SU-DHL-6 (cell line): ENCODE measurements at regions not wholly inside any gene's neighbourhood (a gene's known extent, or its start where the extent isn't known, plus 50 kb on each side); places are given as distances from the start of the nearest gene placed in this dataset.

Experiments
- H2AFZ ChIP-seq: fragments of 200-600 bp; sonication (generic); 2 replicates; pipeline ENCODE4 v1.6.1; 2014; ENCODE audit warnings: low read depth, mild to moderate bottlenecking, moderate library complexity, mixed read lengths, antibody characterized with exemption, low read length; ENCODE audit not compliant: severe bottlenecking
- H3F3A ChIP-seq: fragments of 200-600 bp; shearing (Covaris generic); 2 replicates; pipeline ENCODE4 v1.6.0; 2016; ENCODE audit warnings: antibody characterized with exemption, mild to moderate bottlenecking; ENCODE audit not compliant: insufficient read depth
- H3K27ac ChIP-seq: fragments of 200-600 bp; sonication (generic); 2 replicates; pipeline ENCODE4 v1.5.1; 2016; ENCODE audit warnings: low read depth, mild to moderate bottlenecking, low read length, moderate library complexity, mixed read lengths
- H3K27me3 ChIP-seq: fragments of 200-600 bp; sonication (generic), shearing (Covaris generic); 2 replicates; pipeline ENCODE4 v1.6.0; 2014; ENCODE audit warnings: mild to moderate bottlenecking, low read length
- H3K36me3 ChIP-seq: fragments of 200-600 bp; sonication (generic); 2 replicates; pipeline ENCODE4 v1.6.1; 2014; ENCODE audit warnings: mild to moderate bottlenecking, low read length, mixed read lengths
- H3K4me2 ChIP-seq: fragments of 300-600, 200-600 bp; shearing (Covaris generic), sonication (generic); 2 replicates; pipeline ENCODE4 v1.6.0; 2014; ENCODE audit warnings: low read length, low read depth, mild to moderate bottlenecking; ENCODE audit not compliant: poor library complexity, severe bottlenecking
- H3K4me3 ChIP-seq: fragments of 200-600 bp; sonication (generic); 2 replicates; pipeline ENCODE4 v1.5.1; 2014; ENCODE audit warnings: antibody characterized with exemption, low read length, mild to moderate bottlenecking, mixed read lengths; ENCODE audit not compliant: insufficient read depth, poor library complexity, severe bottlenecking
- H3K79me2 ChIP-seq: fragments of 200-600 bp; sonication (generic); 2 replicates; pipeline ENCODE4 v1.6.1; 2014; ENCODE audit warnings: mild to moderate bottlenecking, low read length, moderate library complexity; ENCODE audit not compliant: insufficient read depth
- H3K9ac ChIP-seq: fragments of 200-600 bp; sonication (generic); 2 replicates; pipeline ENCODE4 v1.7.0; 2014; ENCODE audit warnings: mild to moderate bottlenecking, low read length
- H3K9me2 ChIP-seq: fragments of 200-600 bp; sonication (generic); replicated peaks from 2 replicates; pipeline ENCODE4 v1.6.1; 2014; ENCODE audit warnings: low read length; ENCODE audit not compliant: insufficient read depth
- H3K9me3 ChIP-seq: fragments of 200-600 bp; sonication (generic); 2 replicates; pipeline ENCODE4 v1.6.1; 2014; ENCODE audit warnings: low read length, mixed read lengths; ENCODE audit not compliant: insufficient read depth
- H4K20me1 ChIP-seq: fragments of 200-600 bp; sonication (generic); 2 replicates; pipeline ENCODE4 v1.6.1; 2014; ENCODE audit warnings: low read depth, mild to moderate bottlenecking, antibody characterized with exemption, low read length, moderate library complexity, mixed read lengths
- EZH2phosphoT487 ChIP-seq: fragments of 200-600 bp; sonication (generic), shearing (Covaris generic); conservative IDR thresholded peaks from 2 replicates; pipeline ENCODE4 v1.6.1; 2018; ENCODE audit warnings: mild to moderate bottlenecking, antibody characterized with exemption, low read length, moderate library complexity, mixed read lengths
- TF ChIP-seq, protein P1 (sequence below): fragments of 200-600 bp; sonication (generic); IDR thresholded peaks from one replicate; pipeline ENCODE4 v1.5.1; 2017; ENCODE audit warnings: antibody characterized with exemption, mild to moderate bottlenecking, low read length, moderate library complexity; ENCODE audit not compliant: insufficient read depth, poor library complexity, severe bottlenecking

DNA sequence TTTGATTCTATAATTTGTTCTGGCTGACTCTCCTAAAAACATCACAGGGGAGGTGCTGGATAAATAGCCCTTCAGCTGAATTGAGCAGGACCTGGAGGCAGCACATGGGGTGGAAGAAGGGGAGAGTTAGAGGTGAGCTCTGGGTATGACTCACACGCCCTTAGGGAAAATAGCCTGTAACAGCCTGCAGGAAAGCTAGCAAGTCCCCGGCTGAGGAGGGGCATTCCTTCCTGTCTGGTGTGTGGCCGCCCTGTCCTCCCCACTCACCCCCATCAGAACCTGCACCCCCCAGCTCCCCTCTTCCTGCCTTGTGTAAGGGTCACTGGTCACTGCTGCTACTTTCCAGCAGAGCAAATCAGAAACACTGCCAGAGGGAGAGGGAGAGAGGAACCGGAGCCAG lies 187.4 kb downstream of the C16orf95 start:
- Histone ChIP-seq H4K20me1 (no peaks in the 10 kb centered on the region), H3K9me3 (no peaks in the 10 kb centered on the region), H3K4me2 (no peak overlapping the region), H3K9me2 (no peaks in the 10 kb centered on the region), H3F3A (no peaks in the 10 kb centered on the region), H3K4me3 (no peak overlapping the region), H2AFZ (no peak overlapping the region), H3K36me3 (no peaks in the 10 kb centered on the region), H3K9ac (no peak overlapping the region), H3K79me2 (no peaks in the 10 kb centered on the region), H3K27me3 (no peaks in the 10 kb centered on the region), H3K27ac (no peak overlapping the region)
- TF ChIP-seq, protein P1, sequence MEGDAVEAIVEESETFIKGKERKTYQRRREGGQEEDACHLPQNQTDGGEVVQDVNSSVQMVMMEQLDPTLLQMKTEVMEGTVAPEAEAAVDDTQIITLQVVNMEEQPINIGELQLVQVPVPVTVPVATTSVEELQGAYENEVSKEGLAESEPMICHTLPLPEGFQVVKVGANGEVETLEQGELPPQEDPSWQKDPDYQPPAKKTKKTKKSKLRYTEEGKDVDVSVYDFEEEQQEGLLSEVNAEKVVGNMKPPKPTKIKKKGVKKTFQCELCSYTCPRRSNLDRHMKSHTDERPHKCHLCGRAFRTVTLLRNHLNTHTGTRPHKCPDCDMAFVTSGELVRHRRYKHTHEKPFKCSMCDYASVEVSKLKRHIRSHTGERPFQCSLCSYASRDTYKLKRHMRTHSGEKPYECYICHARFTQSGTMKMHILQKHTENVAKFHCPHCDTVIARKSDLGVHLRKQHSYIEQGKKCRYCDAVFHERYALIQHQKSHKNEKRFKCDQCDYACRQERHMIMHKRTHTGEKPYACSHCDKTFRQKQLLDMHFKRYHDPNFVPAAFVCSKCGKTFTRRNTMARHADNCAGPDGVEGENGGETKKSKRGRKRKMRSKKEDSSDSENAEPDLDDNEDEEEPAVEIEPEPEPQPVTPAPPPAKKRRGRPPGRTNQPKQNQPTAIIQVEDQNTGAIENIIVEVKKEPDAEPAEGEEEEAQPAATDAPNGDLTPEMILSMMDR = no peak
- TF ChIP-seq EZH2phosphoT487 = no peak

DNA sequence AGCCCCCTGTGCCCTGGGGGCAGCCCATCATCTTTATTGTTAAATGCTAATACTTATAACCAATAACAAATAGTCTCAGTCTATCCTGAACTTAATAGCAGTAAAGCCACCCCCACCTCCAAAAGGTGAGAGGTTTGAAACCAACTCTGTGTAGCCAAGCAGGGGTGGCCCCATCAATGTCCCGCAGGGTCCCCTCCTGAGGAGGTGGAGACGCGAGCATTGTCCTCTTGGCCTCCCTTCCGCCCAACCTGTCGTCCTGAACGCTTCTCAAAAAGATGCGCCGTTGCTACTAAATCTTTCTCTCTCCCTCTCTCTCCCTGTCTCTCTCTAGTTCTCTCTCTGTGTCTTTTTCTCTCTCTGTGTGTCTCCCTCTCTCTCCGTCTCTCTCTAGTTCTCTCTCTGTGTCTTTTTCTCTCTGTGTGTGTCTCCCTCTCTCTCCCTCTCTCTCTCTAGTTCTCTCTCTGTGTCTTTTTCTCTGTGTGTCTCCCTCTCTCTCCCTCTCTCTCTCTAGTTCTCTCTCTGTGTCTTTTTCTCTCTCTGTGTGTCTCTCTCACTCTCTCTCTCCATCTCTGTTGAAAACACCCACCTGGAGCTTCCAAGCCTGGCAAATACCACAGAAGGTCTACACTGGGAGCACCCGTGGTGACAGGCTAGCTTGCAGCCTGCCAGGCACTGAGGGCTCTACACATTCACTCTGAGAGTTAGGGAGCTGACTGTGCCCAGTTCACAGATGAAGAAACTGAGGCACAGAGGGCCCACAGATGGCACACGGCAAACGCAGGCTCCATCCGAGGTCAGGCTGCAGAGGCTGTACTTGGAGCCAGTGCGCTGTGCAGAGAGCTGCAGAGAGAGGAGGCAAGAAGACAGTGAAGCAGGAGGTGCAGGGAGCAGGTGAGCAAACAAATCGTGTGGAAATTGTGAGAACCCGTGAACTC lies 185.9 kb downstream of the C16orf95 start:
- Histone ChIP-seq H3K27me3 (no peaks in the 10 kb centered on the region), H3K27ac (no peak overlapping the region), H3F3A (no peaks in the 10 kb centered on the region), H2AFZ (no peak overlapping the region), H3K36me3 (no peaks in the 10 kb centered on the region), H4K20me1 (no peaks in the 10 kb centered on the region), H3K9me3 (no peaks in the 10 kb centered on the region), H3K9me2 (no peaks in the 10 kb centered on the region), H3K4me2 (no peak overlapping the region), H3K79me2 (no peaks in the 10 kb centered on the region), H3K9ac (no peak overlapping the region), H3K4me3 (no peak overlapping the region)
- TF ChIP-seq EZH2phosphoT487 = no peak
- TF ChIP-seq, protein P1 = no peak

DNA sequence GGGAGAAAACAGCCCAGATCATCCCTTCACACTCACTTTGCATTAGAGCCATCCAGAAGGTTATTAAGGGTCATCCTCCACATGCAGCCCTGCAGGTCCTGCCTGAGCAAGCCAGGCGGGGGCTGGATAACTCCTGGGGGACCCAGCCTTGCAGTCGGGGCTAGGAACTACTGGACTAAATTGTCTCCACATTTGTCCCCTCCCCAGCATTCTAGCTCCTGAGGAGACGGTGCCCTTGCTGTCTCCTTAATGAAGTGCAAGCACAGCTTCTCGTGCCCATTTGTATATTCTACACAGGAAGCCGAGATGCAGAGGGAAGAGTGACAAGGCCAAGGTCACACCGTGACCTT lies 185.2 kb downstream of the C16orf95 start:
- H3K4me3 ChIP-seq = no peak overlapping the region
- no peaks in the 10 kb centered on the region for H3K9me3 ChIP-seq
- no peak overlapping the region for H2AFZ ChIP-seq
- H3K27me3 ChIP-seq = no peaks in the 10 kb centered on the region
- no peak overlapping the region for H3K27ac ChIP-seq
- H3K36me3 ChIP-seq = no peaks in the 10 kb centered on the region
- no peak overlapping the region for H3K9ac ChIP-seq
- no peaks in the 10 kb centered on the region for H3K79me2 ChIP-seq
- no peaks in the 10 kb centered on the region for H3F3A ChIP-seq
- no peak overlapping the region for H3K4me2 ChIP-seq
- TF ChIP-seq, protein P1 = no peak
- TF ChIP-seq EZH2phosphoT487 = no peak
- no peaks in the 10 kb centered on the region for H4K20me1 ChIP-seq
- no peaks in the 10 kb centered on the region for H3K9me2 ChIP-seq
